Right renal cortex interstitium (tissue), 3 donors: ENCODE measurements at regions not wholly inside any gene's neighbourhood (a gene's known extent, or its start where the extent isn't known, plus 50 kb on each side); places are given as distances from the start of the nearest gene placed in this dataset.

Experiments used
- DNase-seq, 3 donors: peaks; one replicate each; pipeline ENCODE4 v3.0.0-alpha.2; 2013; ENCODE audit warnings: low read depth in 3 of 3, low spot score in 2 of 3

GRCh38 chr17:14838567-14838966 lies 426.6 kb downstream of the PMP22 start:
- DNase-seq, result no peak

- no peak for DNase-seq
Measured at GRCh38 chr17:14833201-14833785, 431.8 kb downstream of the PMP22 start.

- no peak for DNase-seq
Measured at GRCh38 chr17:14831491-14831890, 433.6 kb downstream of the PMP22 start.

- peak; percentile 31 to 61 (median 51) for DNase-seq
Measured at GRCh38 chr17:14827396-14827919, 437.7 kb downstream of the PMP22 start.

- DNase-seq, result peak in 2 of 3 donors; percentile 41 to 72
Measured at GRCh38 chr17:14826358-14826757, 438.8 kb downstream of the PMP22 start.

GRCh38 chr17:14818469-14818868 lies 446.7 kb downstream of the PMP22 start:
- DNase-seq, result no peak

- DNase-seq, result no peak
Measured at GRCh38 chr17:14815079-14815478, 450.0 kb downstream of the PMP22 start.

GRCh38 chr17:14813649-14814370 lies 451.3 kb downstream of the PMP22 start:
- no peak for DNase-seq

GRCh38 chr17:14808425-14808824 lies 456.7 kb downstream of the PMP22 start:
- no peak for DNase-seq

- DNase-seq, result no peak
Measured at GRCh38 chr17:14805348-14805747, 459.8 kb downstream of the PMP22 start.

GRCh38 chr17:14803826-14804225 lies 461.3 kb downstream of the PMP22 start:
- DNase-seq, result no peak

- no peak for DNase-seq
Measured at GRCh38 chr17:14797801-14798200, 467.3 kb downstream of the PMP22 start.

GRCh38 chr17:14797021-14797420 lies 468.1 kb downstream of the PMP22 start:
- DNase-seq, result no peak

GRCh38 chr17:14794961-14795360 lies 470.2 kb downstream of the PMP22 start:
- DNase-seq, result no peak

- DNase-seq, result no peak
Measured at GRCh38 chr17:14793237-14793636, 471.9 kb downstream of the PMP22 start.

- no peak for DNase-seq
Measured at GRCh38 chr17:14792746-14793145, 472.4 kb downstream of the PMP22 start.

- no peak for DNase-seq
Measured at GRCh38 chr17:14791221-14791620, 473.9 kb downstream of the PMP22 start.

GRCh38 chr17:14790521-14790920 lies 474.6 kb downstream of the PMP22 start:
- DNase-seq, result no peak

GRCh38 chr17:14784997-14785696 lies 480.0 kb downstream of the PMP22 start:
- no peak for DNase-seq

GRCh38 chr17:14781123-14781522 lies 480.2 kb downstream of the HS3ST3B1 start:
- no peak for DNase-seq

- DNase-seq, result no peak
Measured at GRCh38 chr17:14780097-14780651, 479.3 kb downstream of the HS3ST3B1 start.
